HG02763 (cell line): ENCODE measurements at regions not wholly inside any gene's neighbourhood (a gene's known extent, or its start where the extent isn't known, plus 50 kb on each side); places are given as distances from the start of the nearest gene placed in this dataset.

Source experiments
- ATAC-seq: cut with Tn5 transposase; IDR thresholded peaks from one replicate; pipeline ENCODE4 v1.9.1; 2021; ENCODE audit warnings: mild to moderate bottlenecking, moderate library complexity; ENCODE audit not compliant: unreplicated experiment

GRCh38 chr13:63704521-63704920 lies 2288.9 kb upstream of the PCDH20 start:
- ATAC-seq, result no peak

DNA sequence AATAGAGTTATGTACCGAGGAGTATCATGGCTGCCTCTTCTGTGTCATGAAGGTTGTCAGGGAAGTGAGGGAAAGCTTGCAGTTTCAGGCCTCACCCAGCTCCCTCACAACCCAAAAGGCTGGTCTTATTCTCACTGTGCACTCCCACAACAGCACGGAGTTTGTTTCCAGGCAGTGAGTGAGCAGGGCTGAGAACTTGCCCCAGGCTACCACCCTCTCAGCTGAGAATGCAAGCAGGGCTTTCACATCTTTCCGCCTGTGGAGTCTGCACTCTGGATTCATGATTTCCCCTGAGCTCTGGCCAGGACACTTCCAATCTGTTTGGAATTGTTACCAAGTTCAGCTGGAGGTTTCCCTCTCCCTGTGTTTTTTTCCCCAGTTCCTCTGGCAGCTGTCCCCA lies 2284.7 kb upstream of the PCDH20 start:
- ATAC-seq, result no peak

GRCh38 chr13:63699948-63700347 lies 2284.3 kb upstream of the PCDH20 start:
- ATAC-seq, result no peak

DNA sequence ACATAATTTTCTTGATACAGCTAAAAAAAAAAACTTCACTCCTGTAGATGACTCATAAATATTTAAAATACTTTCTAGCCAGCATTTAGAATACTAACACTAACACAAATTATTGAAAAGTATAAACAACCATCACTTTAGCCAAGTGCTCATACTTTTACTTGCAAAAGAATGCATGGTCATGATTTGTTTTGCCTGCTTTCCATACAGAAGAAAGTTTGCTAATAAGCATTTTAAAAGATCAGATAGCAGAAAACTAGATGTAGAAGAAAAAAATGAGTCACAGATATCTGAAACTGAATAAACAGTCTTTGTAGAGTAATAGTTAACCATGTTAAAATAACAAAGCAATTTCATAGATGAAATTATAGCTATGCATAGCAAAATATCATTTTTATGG lies 2280.4 kb upstream of the PCDH20 start:
- ATAC-seq, result no peak

- no peak for ATAC-seq
Measured at GRCh38 chr13:63693696-63694095, 2278.0 kb upstream of the PCDH20 start.

- no peak for ATAC-seq
Measured at GRCh38 chr13:63691474-63691873, 2275.8 kb upstream of the PCDH20 start.

DNA sequence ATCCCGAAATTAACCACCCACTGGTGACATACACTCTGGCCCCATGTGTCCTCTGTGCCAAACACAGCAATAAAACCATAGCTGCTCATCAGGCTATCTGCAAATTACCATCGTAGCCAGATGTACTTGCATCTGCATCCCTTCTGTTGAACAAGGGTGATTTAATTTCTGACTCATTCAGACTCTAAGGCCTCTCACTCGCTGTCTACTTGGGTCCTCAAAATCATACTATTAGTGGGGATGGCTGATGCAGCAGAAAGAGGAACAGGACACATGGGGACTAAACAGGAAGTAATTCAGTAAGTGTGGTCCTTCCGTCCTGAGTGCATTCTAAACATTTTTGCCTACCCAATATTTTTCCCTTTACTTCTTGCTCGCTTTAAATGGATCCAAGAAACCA lies 2275.0 kb upstream of the PCDH20 start:
- ATAC-seq, result no peak

- ATAC-seq, result no peak
Measured at GRCh38 chr13:63684822-63685221, 2269.2 kb upstream of the PCDH20 start.

DNA sequence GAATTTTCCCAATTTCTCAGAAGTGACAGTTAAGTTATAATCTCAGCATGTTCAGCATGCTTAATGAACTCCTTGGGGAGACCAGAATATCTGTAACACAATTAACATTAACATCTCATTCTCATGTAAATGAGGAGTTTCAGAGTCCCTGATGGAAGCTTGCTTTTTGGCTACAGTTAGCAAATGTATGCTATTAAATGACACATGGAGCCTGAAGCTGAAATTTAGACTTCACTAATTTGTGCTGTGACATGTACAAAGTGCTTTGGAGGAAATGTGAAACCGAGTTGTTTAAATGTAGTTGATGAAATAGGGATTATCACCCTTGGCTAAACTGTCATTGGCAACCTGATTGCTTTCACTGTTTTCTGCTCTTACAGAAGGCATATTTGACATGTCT lies 2265.1 kb upstream of the PCDH20 start:
- no peak for ATAC-seq

DNA sequence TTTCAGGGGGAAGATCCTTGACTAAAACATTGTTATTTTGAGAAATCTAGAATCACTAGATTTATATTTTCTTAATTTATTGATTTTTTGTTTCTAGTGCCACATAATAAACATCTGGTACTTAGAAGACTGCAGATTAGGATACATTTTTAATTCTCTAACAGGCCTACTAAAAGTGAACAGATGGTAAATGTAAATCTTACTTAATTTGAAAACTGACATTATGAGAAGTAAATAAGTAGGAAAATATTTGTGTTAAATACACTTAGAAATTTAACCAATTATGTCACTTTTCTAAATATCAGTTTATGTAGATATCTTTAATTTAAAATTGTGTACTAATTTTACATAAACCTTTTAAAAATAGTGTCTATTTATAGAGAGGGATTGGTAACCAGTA lies 2255.6 kb upstream of the PCDH20 start:
- no peak for ATAC-seq

DNA sequence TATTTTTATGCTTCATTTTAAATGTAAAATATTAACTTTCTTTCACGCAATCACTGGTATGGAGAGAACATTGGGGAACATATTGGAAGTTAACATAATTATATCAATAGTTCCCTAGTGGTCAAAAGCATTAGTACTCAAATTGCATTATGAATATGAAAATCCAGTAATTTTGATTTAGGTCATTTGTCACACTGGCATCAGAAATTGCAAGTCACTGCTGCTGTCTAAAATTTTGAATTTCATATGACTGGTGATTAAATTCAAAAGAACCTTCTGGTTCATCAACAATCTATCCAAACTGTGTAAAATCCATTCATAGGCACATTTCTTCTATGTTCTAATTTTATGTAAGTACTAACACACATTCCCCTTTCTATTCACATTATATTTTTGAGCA lies 2235.7 kb upstream of the PCDH20 start:
- no peak for ATAC-seq

GRCh38 chr13:63643543-63643942 lies 2227.9 kb upstream of the PCDH20 start:
- ATAC-seq, result no peak

DNA sequence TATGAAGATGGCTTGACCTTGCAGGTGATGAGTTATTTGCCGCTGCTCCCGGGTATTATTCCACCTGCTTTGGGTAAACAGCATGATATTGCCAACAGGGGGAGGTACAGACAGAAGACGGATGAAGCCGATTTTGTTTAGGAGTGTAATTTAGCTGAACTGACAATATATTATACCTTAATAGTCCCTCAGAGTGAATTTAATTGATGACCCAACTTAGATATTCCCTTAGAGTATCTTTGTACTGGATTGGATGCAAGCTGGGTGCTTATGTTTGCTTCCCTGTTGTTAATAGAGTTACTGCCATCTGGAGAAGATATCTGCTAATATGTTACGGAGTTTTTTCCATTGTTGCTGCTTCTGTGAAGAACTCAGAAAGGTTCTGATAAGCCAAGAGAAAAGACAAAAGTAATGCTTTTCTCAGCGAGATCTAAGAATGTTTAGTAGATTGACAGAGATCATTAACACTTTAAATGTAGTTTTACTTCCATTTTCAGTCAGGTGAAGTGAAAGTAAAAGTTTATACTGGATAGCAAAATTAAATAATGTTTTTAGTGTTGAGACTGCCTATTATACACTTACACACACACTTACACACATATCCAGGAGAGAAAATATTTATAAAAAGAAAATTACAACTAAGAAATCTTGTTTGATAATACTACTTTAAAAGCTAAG lies 2220.8 kb upstream of the PCDH20 start:
- ATAC-seq, result peak; percentile 62

DNA sequence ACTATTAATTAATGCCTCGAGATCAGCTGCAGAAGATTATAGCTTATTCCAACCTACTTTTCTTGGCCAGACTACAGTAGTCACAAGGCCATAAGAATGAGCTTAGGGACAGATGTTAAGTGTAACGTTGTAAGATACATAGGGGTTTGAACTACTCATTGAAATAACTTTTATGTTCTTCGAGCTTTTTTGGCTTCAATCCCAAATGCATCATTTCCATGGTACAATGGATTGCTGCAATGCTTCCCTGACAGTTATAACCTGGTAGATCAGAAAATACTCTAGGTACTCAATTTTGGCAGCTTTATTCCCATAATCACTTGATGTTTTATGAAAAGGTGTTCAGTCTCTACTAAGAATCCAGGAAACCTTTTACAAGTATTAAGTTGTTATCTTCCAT lies 2216.7 kb upstream of the PCDH20 start:
- ATAC-seq, result no peak

DNA sequence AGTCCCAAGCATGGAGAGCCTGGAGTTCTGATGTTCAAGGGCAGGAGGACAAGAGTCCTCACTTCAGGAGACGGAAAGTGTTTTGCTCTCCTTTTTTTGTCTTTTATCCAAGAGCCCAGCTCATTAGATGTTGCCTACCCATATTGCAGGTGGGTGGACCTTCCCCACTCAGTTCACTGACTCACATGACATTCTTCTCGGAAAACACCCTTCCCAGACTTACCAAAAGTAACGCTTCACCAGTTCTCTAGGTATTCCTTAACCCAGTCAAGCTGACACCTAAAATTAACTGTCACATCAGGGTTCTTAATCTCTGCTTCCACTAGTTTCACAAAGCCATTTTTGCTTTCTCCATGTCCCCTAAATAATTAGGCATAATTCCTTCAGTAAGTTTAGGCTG lies 2215.4 kb upstream of the PCDH20 start:
- no peak for ATAC-seq

GRCh38 chr13:63629591-63629990 lies 2213.9 kb upstream of the PCDH20 start:
- ATAC-seq, result no peak

- no peak for ATAC-seq
Measured at GRCh38 chr13:63628310-63628709, 2212.7 kb upstream of the PCDH20 start.

- no peak for ATAC-seq
Measured at GRCh38 chr13:63625869-63626268, 2210.2 kb upstream of the PCDH20 start.

DNA sequence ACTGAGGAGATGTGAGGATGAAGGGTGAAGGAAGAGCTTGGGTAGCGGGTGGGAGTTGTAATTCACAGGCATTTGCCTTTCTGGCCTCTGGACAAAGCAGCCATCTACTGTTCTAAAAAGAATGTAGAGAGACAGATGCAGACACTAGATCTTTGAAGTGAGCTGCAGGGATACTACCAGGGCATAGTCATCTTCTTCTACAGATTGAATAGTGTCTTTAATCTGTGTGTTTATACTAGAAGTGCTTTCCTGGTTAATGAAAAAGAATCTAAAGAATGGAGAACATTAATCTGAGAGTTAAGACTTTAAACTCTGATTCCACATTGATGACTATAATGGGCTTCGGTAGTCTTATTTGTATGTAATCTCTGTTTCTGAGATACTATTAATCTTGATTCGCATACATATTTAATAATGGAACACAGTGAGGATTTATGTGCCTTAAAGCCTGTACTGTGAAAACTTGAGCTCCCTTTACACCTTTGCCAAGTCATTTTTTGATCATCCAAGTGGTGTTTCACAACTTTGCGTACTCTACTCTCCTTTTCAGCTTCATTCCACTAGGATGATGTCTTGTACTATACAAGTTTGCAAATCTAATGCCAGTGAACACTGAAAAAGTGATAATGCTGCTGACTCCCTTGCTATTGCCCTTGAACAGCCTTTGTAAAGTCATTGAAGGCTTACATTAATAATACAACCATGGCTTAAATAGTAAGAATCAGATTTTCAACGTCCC lies 2199.4 kb upstream of the PCDH20 start:
- ATAC-seq, result no peak

DNA sequence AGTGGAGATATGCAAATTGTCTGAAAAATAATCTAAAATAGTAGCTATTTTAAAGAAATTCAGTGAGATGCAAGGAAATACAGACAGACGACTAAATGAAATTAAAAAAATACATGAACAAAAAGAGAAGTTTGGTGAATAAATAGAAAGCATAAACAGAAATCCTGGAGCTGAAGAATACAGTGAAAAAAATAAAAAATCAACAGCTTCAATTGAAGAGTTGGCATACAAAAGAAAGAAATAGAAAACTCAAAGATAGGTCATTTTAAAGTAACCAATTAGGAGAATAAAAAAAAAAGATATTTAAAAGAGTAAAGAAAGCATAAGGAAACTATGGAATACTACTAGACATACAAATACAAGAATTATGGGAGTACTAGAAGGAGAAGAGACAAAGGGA lies 2191.5 kb upstream of the PCDH20 start:
- ATAC-seq, result no peak

DNA sequence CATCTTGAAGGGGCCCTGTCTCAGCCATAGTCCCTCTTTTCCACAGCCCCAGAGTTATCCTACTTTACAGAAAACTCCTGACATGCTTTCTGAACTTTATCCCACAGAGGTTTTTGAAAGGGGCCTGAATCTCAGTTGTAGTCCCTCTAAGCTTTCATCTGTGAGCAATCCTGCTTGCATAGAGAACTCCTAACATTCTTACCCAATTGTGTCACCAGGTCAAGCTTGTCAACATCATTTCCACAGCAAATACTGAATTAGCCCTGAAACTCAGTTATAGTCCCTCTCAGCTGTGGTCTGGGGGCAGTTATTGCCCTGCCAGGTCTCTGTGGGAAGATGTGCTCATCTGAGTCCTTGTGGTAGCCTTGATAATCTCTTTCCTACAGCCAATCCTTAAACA lies 2190.3 kb upstream of the PCDH20 start:
- no peak for ATAC-seq

- no peak for ATAC-seq
Measured at GRCh38 chr13:63605403-63605802, 2189.8 kb upstream of the PCDH20 start.

- no peak for ATAC-seq
Measured at GRCh38 chr13:63595811-63596210, 2180.2 kb upstream of the PCDH20 start.
